ENCODE measurements at regions not wholly inside any gene's neighbourhood (a gene's known extent, or its start where the extent isn't known, plus 50 kb on each side); places are given as distances from the start of the nearest gene placed in this dataset.

DNA sequence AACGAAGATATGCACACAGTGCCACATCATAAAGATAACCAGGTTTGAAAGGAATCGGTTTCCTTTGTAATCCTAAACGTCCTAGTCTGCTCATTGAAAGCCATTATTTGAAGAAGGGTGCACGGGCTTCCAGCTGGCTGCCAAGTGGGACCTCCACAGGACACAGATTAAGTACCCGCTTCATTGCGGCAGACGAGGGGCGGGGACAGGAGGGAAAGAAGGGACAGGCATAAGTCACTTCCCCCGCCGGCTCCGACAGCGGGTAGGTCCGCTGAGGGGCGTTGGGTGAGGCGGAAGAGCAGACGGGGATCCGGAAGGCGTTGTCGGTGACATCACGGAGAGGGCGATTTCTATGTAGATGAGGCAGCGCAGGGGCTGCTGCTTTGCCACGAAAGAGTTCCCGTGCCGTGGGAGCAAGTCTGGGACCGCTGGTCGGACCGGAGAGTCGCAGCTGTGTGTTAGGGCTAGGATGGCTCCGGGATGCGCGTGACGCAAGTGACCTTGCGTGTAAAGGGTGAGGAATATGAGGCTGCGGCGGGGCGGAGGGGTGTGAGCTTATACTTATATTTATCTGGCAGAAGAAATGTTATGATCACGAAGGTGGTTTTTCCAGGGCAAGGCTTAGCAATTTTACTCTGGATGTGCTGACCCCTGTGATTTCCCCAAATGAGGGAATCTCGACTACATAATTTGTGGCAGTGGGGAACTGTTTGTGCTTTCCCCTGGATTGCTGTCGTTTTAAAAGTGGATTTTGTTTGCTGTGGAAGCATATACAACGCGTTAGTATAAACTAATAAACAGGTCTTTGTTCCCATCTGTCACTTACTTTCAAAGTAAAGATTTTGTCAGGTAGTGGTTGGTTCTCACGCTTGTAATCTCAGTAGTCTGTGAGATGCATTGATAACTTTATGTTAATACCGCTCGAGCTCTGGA, 80.7 kb downstream of the PPIAL4G start:
- peak; percentile 97 for TF ChIP-seq POLR2AphosphoS5 (IDR thresholded peaks at IDR 0.05; ENCODE audit: low read depth, low read length)

DNA sequence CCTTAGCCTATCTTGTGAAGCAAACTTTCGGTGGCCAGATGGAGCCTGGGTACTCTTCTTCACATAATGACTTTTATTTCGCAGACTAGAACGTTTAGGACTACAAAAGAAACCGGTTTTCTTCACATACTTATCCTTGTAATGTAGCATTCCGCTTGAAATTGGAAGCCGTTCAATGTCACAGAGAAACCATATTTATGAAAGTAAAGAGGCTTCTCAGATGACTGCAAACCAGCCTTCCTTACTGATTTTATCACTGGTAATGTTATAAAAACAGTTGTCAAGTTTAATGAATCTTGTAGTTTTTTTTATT, 94.1 kb downstream of the PPIAL4G start:
- TF ChIP-seq, protein P1, sequence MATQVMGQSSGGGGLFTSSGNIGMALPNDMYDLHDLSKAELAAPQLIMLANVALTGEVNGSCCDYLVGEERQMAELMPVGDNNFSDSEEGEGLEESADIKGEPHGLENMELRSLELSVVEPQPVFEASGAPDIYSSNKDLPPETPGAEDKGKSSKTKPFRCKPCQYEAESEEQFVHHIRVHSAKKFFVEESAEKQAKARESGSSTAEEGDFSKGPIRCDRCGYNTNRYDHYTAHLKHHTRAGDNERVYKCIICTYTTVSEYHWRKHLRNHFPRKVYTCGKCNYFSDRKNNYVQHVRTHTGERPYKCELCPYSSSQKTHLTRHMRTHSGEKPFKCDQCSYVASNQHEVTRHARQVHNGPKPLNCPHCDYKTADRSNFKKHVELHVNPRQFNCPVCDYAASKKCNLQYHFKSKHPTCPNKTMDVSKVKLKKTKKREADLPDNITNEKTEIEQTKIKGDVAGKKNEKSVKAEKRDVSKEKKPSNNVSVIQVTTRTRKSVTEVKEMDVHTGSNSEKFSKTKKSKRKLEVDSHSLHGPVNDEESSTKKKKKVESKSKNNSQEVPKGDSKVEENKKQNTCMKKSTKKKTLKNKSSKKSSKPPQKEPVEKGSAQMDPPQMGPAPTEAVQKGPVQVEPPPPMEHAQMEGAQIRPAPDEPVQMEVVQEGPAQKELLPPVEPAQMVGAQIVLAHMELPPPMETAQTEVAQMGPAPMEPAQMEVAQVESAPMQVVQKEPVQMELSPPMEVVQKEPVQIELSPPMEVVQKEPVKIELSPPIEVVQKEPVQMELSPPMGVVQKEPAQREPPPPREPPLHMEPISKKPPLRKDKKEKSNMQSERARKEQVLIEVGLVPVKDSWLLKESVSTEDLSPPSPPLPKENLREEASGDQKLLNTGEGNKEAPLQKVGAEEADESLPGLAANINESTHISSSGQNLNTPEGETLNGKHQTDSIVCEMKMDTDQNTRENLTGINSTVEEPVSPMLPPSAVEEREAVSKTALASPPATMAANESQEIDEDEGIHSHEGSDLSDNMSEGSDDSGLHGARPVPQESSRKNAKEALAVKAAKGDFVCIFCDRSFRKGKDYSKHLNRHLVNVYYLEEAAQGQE (IDR thresholded peaks at IDR 0.05; ENCODE audit: insufficient read depth in 1 of 2, low read depth in 2 of 2, low read length in 2 of 2): no peak
- no peak for TF ChIP-seq POLR2AphosphoS5 (IDR thresholded peaks at IDR 0.05; ENCODE audit: low read depth, low read length)

DNA sequence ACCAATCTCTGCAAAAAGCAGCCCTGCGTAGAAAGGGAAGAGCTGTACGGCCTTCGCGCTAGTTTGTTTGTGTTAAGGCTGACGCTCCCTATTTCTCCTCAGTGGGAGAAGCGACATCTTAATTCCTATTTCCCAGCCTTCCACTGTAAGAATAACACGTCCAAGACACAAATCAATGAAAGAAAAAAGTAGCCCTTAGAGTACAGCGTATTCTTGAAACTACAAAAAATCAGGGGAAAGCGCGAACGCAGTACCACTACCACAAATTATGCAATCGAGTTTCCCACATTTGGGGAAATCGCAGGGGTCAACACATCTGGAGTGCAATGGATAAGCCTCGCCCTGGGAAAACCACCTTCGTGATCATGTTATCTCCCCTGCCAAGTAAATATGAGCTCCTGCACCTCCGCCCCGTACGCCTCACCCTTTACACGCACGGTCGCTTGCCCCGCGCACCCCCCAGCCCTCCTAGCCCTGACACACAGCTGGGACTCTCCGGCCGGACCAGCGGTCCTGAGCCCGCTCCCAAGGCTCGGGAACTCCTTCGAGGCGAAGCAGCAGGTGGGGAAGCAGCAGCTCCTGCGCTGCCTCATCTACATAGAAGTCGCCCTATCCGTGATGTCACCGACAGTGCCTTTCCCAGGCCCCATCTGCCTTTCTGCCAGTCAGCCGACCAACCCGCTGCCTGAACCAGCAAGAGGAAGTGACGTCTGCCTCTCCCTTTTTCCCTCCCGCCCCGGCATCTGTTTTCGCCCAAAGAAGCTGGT, 94.7 kb downstream of the PPIAL4G start:
- TF ChIP-seq FOXP2 (optimal IDR thresholded peaks at IDR 0.05; ENCODE audit: borderline replicate concordance, extremely low read depth, extremely low read length, insufficient read depth) (no peak), TAF1 (IDR thresholded peaks at IDR 0.05; ENCODE audit: borderline replicate concordance, insufficient read depth, low read length) (no peak), SIN3A (IDR thresholded peaks at IDR 0.05; ENCODE audit: borderline replicate concordance, insufficient read depth, low read length) (no peak), POLR2AphosphoS5 (IDR thresholded peaks at IDR 0.05; ENCODE audit: low read depth, low read length) (no peak)
- TF ChIP-seq, protein P1 (IDR thresholded peaks at IDR 0.05; ENCODE audit: insufficient read depth in 1 of 2, low read depth in 2 of 2, low read length in 2 of 2): no peak

DNA sequence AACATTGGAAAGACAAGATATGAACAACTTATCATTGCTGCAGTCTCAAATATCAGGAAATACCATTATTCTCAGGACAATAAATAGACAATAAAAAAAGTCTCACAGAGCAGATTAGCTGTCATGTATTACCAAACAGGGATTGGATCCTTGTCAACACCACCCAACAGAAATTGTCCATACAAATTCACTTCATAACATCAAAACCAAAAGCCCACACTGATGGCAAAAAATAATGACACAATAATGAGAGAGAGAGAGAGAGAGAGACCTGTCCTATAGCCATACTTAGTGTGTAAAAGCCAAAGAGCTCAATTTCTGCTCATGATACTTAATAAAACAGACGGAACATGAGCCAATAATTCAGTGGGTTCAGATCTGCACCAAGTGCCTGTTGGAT, 96.5 kb downstream of the PPIAL4G start:
- TF ChIP-seq, protein P1 (IDR thresholded peaks at IDR 0.05; ENCODE audit: insufficient read depth in 1 of 2, low read depth in 2 of 2, low read length in 2 of 2): no peak
- TF ChIP-seq POLR2AphosphoS5 (IDR thresholded peaks at IDR 0.05; ENCODE audit: low read depth, low read length) (no peak), FOXP2 (optimal IDR thresholded peaks at IDR 0.05; ENCODE audit: borderline replicate concordance, extremely low read depth, extremely low read length, insufficient read depth) (no peak)

DNA sequence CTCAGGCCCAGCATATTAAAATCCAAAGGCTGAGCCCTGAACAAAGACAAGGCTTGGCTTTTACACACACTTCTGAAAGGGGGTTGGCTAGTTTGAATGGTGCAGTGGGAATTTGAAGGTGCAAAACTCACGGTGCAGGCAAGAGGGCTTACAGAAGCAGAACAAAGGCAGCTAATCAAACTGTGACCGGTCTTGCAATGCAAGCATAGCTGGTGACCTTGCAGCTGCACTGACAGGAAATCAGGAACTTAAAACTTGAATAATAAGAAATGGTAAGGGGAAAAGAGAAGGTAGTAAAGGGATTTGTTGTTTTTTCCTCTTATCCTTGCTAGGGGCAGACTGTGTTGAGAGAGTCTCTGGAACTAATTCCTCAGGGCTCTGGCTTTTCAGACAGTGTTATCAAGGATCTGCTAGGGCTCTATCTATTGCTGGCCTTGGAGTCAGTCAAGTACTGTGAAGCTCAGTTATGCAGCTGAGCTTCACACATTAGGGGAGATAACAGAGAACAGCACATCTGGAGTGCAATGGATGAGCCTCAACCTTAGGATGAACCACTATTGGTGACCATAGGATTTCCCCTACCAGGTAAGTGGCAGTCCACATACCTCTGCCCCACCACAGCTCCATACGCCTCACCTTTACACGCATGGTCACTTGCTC, 97.6 kb downstream of the PPIAL4G start:
- TF ChIP-seq, protein P1 (IDR thresholded peaks at IDR 0.05; ENCODE audit: insufficient read depth in 1 of 2, low read depth in 2 of 2, low read length in 2 of 2): no peak
- TF ChIP-seq SIN3A (IDR thresholded peaks at IDR 0.05; ENCODE audit: borderline replicate concordance, insufficient read depth, low read length): no peak
- no peak for TF ChIP-seq TAF1 (IDR thresholded peaks at IDR 0.05; ENCODE audit: borderline replicate concordance, insufficient read depth, low read length)
- TF ChIP-seq POLR2AphosphoS5 (IDR thresholded peaks at IDR 0.05; ENCODE audit: low read depth, low read length): no peak
- no peak for TF ChIP-seq FOXP2 (optimal IDR thresholded peaks at IDR 0.05; ENCODE audit: borderline replicate concordance, extremely low read depth, extremely low read length, insufficient read depth)
